Epithelial cell of proximal tubule (primary cell): ENCODE measurements at regions not wholly inside any gene's neighbourhood (a gene's known extent, or its start where the extent isn't known, plus 50 kb on each side); places are given as distances from the start of the nearest gene placed in this dataset.

Source experiments
- DNase-seq: peaks from one replicate; pipeline ENCODE4 v3.0.0-alpha.2; 2011; ENCODE audit warnings: low read depth
- H3K4me3 ChIP-seq: 2 replicates; pipeline ENCODE4 v1.5.1; 2011; ENCODE audit warnings: low read depth, mild to moderate bottlenecking, low read length
- TF ChIP-seq, protein P1 (sequence below): conservative IDR thresholded peaks from 2 replicates; pipeline ENCODE4 v1.5.1; 2012; ENCODE audit warnings: low read depth, mild to moderate bottlenecking, low read length

DNA sequence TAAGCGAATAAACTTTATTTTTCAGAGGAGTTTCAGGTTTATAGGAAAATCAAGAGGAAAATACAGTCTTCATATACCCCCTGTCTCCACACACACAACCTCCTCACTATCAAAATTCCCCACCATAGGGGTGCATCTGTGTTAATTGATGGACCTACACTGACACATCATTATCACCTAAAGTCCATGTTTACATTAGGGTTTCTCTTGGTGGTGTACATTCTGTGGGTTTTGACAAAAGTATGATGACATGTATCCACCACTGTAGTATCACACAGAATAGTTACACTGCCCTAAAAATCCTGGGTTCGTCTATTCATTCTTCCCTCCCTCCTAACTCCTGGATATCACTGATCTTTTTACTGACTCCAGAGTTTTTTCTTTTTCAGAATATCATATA is 654.2 kb downstream of the UQCRFS1 start:
- no peak overlapping the region for H3K4me3 ChIP-seq
- TF ChIP-seq, protein P1, sequence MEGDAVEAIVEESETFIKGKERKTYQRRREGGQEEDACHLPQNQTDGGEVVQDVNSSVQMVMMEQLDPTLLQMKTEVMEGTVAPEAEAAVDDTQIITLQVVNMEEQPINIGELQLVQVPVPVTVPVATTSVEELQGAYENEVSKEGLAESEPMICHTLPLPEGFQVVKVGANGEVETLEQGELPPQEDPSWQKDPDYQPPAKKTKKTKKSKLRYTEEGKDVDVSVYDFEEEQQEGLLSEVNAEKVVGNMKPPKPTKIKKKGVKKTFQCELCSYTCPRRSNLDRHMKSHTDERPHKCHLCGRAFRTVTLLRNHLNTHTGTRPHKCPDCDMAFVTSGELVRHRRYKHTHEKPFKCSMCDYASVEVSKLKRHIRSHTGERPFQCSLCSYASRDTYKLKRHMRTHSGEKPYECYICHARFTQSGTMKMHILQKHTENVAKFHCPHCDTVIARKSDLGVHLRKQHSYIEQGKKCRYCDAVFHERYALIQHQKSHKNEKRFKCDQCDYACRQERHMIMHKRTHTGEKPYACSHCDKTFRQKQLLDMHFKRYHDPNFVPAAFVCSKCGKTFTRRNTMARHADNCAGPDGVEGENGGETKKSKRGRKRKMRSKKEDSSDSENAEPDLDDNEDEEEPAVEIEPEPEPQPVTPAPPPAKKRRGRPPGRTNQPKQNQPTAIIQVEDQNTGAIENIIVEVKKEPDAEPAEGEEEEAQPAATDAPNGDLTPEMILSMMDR = no peak
- no peak for DNase-seq

DNA sequence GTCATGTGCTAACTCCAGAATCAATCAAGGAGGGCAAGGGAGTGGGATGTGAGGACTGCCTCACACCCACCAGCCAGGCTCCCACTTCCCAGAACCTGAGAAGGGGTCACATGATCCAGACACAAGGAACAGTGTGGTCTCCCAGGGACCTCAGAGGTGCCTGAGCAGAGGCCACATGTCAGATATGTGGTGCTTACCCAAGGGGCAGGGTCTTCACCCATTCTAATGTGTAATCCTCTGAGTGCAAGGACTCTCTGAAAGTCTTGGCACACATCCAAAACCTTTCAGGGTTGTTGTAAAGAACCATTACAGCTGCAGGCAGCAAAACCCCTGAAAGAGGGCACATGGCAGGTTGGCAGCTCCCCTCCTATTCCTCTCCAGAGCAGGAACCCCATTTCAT is 656.6 kb downstream of the UQCRFS1 start:
- H3K4me3 ChIP-seq = no peak overlapping the region
- TF ChIP-seq, protein P1 = no peak
- DNase-seq = no peak

DNA sequence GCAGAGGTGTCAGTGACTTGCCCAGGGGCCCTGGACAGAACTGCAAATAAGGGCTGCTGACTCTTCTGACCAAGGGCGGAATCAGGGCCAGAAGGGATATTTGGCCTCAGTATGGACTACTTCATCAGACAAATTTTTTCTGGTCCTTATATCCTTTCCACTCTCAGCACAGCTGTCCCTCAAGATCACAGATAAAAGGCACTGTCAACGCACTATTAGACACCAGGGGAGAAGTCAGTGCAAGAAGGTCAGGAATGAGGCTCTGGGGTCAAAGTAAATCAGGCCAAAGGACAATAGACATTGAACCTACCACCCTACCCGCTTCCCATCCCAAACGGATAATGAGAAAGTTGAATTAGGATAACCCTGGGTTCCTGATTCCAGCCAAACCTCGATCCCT is 657.6 kb downstream of the UQCRFS1 start:
- DNase-seq = no peak
- TF ChIP-seq, protein P1 = no peak
- no peak overlapping the region for H3K4me3 ChIP-seq

DNA sequence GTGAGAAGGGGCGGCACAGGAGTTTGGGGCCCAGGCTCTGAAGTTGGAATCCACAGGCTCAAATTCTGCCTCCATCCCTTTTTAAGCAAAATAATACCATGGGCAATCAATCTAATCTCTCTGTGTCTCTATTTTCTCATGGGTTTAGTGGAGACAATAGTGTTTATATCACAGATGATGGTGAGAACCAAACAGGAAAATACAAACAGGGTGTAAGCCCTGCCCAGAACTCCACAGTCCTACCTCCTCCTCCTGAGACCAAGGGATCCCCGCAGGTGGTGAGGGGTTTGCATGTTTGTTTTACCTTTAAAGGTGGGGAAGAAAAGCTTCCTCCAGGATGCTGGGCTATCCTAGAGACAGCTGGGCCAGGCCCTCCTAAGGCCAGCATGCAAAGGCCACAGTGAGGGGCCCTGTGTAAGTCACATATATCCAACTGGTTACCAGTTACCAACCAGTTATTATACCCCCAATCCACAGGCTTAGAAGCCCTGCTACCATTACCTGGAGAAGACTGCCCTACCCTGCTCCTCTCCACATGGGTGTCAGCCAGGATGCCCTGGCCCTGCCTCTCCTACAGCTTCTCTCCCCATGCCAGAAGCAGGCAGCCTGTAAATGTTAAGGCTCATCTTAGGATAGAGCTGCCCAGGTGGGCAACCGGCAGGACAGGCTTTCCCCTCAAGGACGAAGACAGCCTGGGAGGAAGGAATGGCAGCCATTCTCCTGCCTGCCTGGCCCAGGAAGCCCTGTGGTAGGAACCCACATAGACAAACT is 658.4 kb downstream of the UQCRFS1 start:
- no peak for DNase-seq
- TF ChIP-seq, protein P1 = no peak

DNA sequence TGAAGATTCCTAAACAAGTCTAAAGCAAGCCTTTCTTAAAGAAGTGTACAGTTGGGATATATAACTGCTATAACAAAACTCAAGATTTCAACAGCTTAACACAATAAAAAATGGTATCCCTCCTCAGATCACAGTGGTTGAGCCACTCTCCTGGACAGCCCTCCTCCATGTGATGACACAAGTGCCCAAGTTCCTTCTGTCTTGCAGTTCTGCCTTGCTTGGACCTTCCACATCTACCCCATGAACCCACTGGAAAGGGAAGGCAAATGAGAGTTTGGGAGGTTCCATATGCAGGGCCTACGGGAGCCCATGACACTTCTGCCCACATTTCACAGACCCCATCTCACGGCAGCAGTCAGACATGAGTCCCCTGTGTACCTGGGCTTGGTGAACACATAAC is 659.2 kb downstream of the UQCRFS1 start:
- TF ChIP-seq, protein P1 = no peak
- no peak overlapping the region for H3K4me3 ChIP-seq
- DNase-seq = no peak

More for the DNA sequence above, 658.4 kb downstream of the UQCRFS1 start:
- no peak overlapping the region for H3K4me3 ChIP-seq

DNA sequence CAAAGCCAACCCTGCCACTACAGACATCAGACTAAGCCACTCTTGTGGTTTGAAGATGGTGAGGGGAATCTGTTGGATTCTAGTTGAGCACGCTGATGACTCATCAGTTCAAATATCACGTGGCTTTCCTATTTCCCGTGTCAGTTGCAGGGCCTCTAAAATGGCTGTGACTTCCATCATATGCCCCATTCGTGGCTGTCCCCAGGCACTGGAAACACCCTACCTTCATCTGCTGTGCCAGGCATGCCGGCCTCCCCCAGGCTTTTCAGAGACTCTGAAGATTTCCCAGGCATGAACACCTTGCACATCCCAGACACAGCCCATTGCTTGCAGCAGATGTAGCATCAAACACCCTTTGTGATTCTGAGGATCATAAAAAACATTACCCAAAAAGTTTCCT is 659.9 kb downstream of the UQCRFS1 start:
- TF ChIP-seq, protein P1 = no peak
- H3K4me3 ChIP-seq = no peak overlapping the region
- DNase-seq = no peak

DNA sequence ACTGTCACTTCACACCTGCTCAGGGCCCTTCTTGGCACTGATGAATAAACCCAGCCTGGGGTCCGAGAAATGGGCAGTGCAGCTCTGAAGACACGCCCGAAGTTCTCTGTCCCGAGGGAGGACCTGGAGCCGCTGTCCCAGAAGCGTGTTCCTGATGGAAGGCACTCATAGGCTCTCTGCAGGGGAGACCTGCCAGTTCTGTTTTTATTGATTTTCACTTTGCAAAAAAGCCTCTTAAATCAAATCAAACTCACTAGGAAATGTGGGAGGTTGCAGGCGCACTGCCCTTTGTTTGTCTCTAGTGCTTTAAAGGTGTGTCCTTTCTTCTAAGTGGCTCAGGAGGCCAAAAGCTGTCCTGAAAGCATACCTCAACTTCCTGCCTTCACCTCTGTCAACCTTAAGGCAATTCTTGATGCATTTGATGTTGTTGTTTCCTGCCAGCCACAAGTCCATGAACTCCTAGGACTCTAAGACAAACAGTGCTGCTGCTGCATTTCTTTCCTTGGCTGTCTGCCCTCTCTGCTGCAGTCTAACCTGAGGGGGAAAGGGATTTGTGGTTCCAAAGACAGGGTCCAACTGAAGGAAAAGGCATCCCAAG is 663.2 kb downstream of the UQCRFS1 start:
- DNase-seq = no peak
- H3K4me3 ChIP-seq = no peak overlapping the region
- TF ChIP-seq, protein P1 = no peak
